Loucy (cell line): ENCODE measurements at regions not wholly inside any gene's neighbourhood (a gene's known extent, or its start where the extent isn't known, plus 50 kb on each side); places are given as distances from the start of the nearest gene placed in this dataset.
"Not testable (repeated sequence)": the region's sequence is repeated elsewhere in the genome, so short reads cannot be mapped to it uniquely, and the experiment has no call there.

Experiments used
- H2AFZ ChIP-seq: fragments of 200-600 bp; sonication (generic); 2 replicates; pipeline ENCODE4 v1.6.0; 2016; ENCODE audit warnings: antibody characterized with exemption, mild to moderate bottlenecking, low read length, moderate library complexity
- H3F3A ChIP-seq: fragments of 200-600 bp; 2 replicates; pipeline ENCODE4 v1.6.0; 2016; ENCODE audit warnings: antibody characterized with exemption, low read depth, mild to moderate bottlenecking
- H3K27me3 ChIP-seq: fragments of 200-600 bp; sonication (generic); 2 replicates; pipeline ENCODE4 v1.6.1; 2014; ENCODE audit warnings: low read length, mild to moderate bottlenecking; ENCODE audit not compliant: insufficient read depth, poor library complexity, severe bottlenecking
- H3K36me3 ChIP-seq: fragments of 200-600 bp; sonication (generic); 2 replicates; pipeline ENCODE4 v1.6.1; 2016; ENCODE audit warnings: low read length; ENCODE audit not compliant: insufficient read depth
- H3K4me1 ChIP-seq: fragments of 200-600 bp; sonication (generic); 2 replicates; pipeline ENCODE4 v1.5.1; 2014; ENCODE audit warnings: low read length, mild to moderate bottlenecking; ENCODE audit not compliant: insufficient read depth, poor library complexity, severe bottlenecking
- H3K4me2 ChIP-seq: fragments of 200-600 bp; sonication (generic); 2 replicates; pipeline ENCODE4 v1.6.0; 2014; ENCODE audit warnings: antibody characterized with exemption, low read length, low read depth, mild to moderate bottlenecking; ENCODE audit not compliant: poor library complexity, severe bottlenecking
- H3K4me3 ChIP-seq: fragments of 200-600 bp; sonication (generic); 2 replicates; pipeline ENCODE4 v1.5.1; 2014; ENCODE audit warnings: low read length, mild to moderate bottlenecking, mixed read lengths; ENCODE audit not compliant: poor library complexity, severe bottlenecking
- H3K79me2 ChIP-seq: fragments of 200-600 bp; sonication (generic); 2 replicates; pipeline ENCODE4 v1.6.1; 2014; ENCODE audit warnings: low read length; ENCODE audit not compliant: insufficient read depth
- H3K9ac ChIP-seq: fragments of 200-600 bp; sonication (generic); 2 replicates; pipeline ENCODE4 v1.6.0; 2014; ENCODE audit warnings: mild to moderate bottlenecking, low read depth, low read length, moderate library complexity; ENCODE audit not compliant: poor library complexity, severe bottlenecking
- H3K9me2 ChIP-seq: fragments of 200-600 bp; sonication (generic); replicated peaks from 2 replicates; pipeline ENCODE4 v1.6.1; 2016; ENCODE audit warnings: low read depth, low read length, mixed read lengths
- H3K9me3 ChIP-seq: fragments of 200-600 bp; sonication (generic); 2 replicates; pipeline ENCODE4 v1.6.1; 2014; ENCODE audit warnings: mild to moderate bottlenecking, antibody characterized with exemption, low read length, low read depth; ENCODE audit not compliant: insufficient read depth
- H4K20me1 ChIP-seq: fragments of 200-600 bp; sonication (generic); 2 replicates; pipeline ENCODE4 v1.6.0; 2014; ENCODE audit warnings: antibody characterized with exemption, low read length, mild to moderate bottlenecking; ENCODE audit not compliant: insufficient read depth, poor library complexity, severe bottlenecking

GRCh38 chr2:95767950-95768349 is 176.1 kb downstream of the TRIM43 start:
- not testable (repeated sequence) for H3K79me2 ChIP-seq, H3K4me2 ChIP-seq, H3K4me3 ChIP-seq, H4K20me1 ChIP-seq, H3F3A ChIP-seq, H2AFZ ChIP-seq, H3K9me3 ChIP-seq, H3K9ac ChIP-seq, H3K36me3 ChIP-seq, H3K27me3 ChIP-seq, H3K9me2 ChIP-seq, H3K4me1 ChIP-seq

- H3K4me3 ChIP-seq, H3K4me2 ChIP-seq, H3K9ac ChIP-seq, H3K79me2 ChIP-seq, H2AFZ ChIP-seq, H3K9me3 ChIP-seq, H3F3A ChIP-seq, H4K20me1 ChIP-seq, H3K9me2 ChIP-seq, H3K27me3 ChIP-seq, H3K4me1 ChIP-seq, H3K36me3 ChIP-seq: not testable (repeated sequence)
Measured at GRCh38 chr2:95769256-95769655, 177.5 kb downstream of the TRIM43 start.

GRCh38 chr2:95770726-95771125 is 178.9 kb downstream of the TRIM43 start:
- not testable (repeated sequence) for H3K4me1 ChIP-seq, H3K4me2 ChIP-seq, H3K4me3 ChIP-seq, H3K9ac ChIP-seq, H3K9me2 ChIP-seq, H2AFZ ChIP-seq, H3F3A ChIP-seq, H3K36me3 ChIP-seq, H3K9me3 ChIP-seq, H3K79me2 ChIP-seq, H3K27me3 ChIP-seq, H4K20me1 ChIP-seq

GRCh38 chr2:95774322-95775192 is 182.8 kb downstream of the TRIM43 start:
- not testable (repeated sequence) for H3K9ac ChIP-seq, H3K79me2 ChIP-seq, H4K20me1 ChIP-seq, H3K4me1 ChIP-seq, H3K27me3 ChIP-seq, H3K4me3 ChIP-seq, H3K4me2 ChIP-seq, H3F3A ChIP-seq, H3K36me3 ChIP-seq, H2AFZ ChIP-seq, H3K9me3 ChIP-seq, H3K9me2 ChIP-seq

- H3K4me1 ChIP-seq, H3K27me3 ChIP-seq, H3K9ac ChIP-seq, H3K9me3 ChIP-seq, H3K36me3 ChIP-seq, H3K79me2 ChIP-seq, H3K4me3 ChIP-seq, H3K9me2 ChIP-seq, H4K20me1 ChIP-seq, H3F3A ChIP-seq, H3K4me2 ChIP-seq, H2AFZ ChIP-seq: not testable (repeated sequence)
Measured at GRCh38 chr2:95775193-95775531, 183.4 kb downstream of the TRIM43 start.
